ENCODE measurements at regions not wholly inside any gene's neighbourhood (a gene's known extent, or its start where the extent isn't known, plus 50 kb on each side); places are given as distances from the start of the nearest gene placed in this dataset.
"Not testable (repeated sequence)": the region's sequence is repeated elsewhere in the genome, so short reads cannot be mapped to it uniquely, and the experiment has no call there.

DNA sequence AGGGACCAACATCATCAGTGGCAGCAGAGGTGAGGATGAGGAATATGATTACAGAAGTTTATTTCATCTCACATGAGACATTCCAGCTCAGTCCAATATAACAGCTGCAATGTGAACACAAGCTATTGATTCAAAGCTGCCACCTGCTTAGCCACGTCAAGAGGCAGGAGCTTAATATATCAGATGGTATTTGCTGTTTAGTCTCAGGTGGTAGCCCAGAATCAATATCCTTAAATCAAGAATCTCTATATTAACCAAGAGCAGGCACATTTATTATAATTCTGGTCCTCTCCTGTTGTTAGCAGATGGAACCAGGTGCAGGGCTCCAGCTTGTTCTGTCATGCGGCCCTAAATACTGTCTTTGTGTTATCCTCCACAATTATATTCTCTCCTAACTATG lies 431.6 kb downstream of the ICE1 start:
- no peak for DNase-seq (ENCODE audit: low spot score)
- Mint-ChIP-seq H3K27ac (ENCODE audit: unreplicated experiment) (no peak overlapping the region), H3K36me3 (ENCODE audit: low read depth) (no peaks in the 10 kb centered on the region), H3K4me3 (ENCODE audit: unreplicated experiment) (no peak overlapping the region), H3K9me3 (ENCODE audit: low read depth) (peaks cover 20% of the 10 kb centered on the region), H3K27me3 (ENCODE audit: low read depth) (peaks cover 2% of the 10 kb centered on the region), H3K4me1 (ENCODE audit: low read depth) (no peaks in the 10 kb centered on the region)
- TF ChIP-seq, protein P1, sequence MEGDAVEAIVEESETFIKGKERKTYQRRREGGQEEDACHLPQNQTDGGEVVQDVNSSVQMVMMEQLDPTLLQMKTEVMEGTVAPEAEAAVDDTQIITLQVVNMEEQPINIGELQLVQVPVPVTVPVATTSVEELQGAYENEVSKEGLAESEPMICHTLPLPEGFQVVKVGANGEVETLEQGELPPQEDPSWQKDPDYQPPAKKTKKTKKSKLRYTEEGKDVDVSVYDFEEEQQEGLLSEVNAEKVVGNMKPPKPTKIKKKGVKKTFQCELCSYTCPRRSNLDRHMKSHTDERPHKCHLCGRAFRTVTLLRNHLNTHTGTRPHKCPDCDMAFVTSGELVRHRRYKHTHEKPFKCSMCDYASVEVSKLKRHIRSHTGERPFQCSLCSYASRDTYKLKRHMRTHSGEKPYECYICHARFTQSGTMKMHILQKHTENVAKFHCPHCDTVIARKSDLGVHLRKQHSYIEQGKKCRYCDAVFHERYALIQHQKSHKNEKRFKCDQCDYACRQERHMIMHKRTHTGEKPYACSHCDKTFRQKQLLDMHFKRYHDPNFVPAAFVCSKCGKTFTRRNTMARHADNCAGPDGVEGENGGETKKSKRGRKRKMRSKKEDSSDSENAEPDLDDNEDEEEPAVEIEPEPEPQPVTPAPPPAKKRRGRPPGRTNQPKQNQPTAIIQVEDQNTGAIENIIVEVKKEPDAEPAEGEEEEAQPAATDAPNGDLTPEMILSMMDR (IDR thresholded peaks at IDR 0.05), result no peak

DNA sequence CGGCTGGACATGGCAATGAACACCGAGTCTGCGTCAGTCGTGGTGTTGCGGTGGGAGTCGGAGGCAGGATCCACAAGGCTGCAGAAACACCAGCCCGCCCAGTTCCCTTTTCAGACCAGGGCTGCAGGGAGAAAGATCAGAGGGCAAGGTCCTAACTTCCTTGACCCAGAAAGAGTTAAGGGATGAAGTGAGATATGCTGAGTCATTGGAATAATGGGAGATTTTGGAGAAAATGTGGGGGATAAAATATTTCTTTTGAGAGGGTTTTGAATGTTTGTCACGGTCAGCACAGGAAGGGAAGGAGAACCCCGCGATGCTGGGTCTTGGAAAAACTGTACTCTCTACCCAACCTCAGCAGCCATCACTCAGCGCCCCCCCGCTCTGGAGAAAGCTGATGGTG lies 416.0 kb downstream of the ICE1 start:
- TF ChIP-seq, protein P1 (IDR thresholded peaks at IDR 0.05), result no peak
- no peaks in the 10 kb centered on the region for H3K36me3 Mint-ChIP-seq (ENCODE audit: low read depth)
- no peak for DNase-seq (ENCODE audit: low spot score)
- H3K9me3 Mint-ChIP-seq (ENCODE audit: low read depth), result peaks cover 3% of the 10 kb centered on the region
- no peaks in the 10 kb centered on the region for H3K4me1 Mint-ChIP-seq (ENCODE audit: low read depth)
- H3K27me3 Mint-ChIP-seq (ENCODE audit: low read depth), result no peaks in the 10 kb centered on the region
- H3K4me3 Mint-ChIP-seq (ENCODE audit: unreplicated experiment), result no peak overlapping the region
- no peak overlapping the region for H3K27ac Mint-ChIP-seq (ENCODE audit: unreplicated experiment)

DNA sequence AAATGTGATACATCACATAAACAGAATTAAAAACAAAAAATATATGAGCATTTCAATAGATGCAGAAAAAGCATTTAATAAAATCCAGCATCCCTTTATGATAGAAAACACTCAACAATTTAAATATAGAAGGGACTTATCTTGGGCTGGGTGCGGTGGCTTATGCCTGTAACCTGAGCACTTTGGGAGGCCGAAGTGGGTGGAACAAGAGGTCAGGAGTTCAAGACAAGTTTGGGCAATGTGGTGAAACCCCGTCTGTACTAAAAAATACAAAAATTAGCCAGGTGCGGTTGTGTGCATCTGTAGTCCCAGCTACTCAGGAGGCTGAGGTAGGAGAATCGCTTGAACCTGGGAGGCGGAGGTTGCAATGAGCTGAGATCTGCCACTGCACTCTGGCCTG lies 409.1 kb downstream of the ICE1 start:
- H3K27ac Mint-ChIP-seq (ENCODE audit: unreplicated experiment); H3K36me3 Mint-ChIP-seq (ENCODE audit: low read depth); DNase-seq (ENCODE audit: low spot score); H3K9me3 Mint-ChIP-seq (ENCODE audit: low read depth); H3K4me1 Mint-ChIP-seq (ENCODE audit: low read depth); H3K27me3 Mint-ChIP-seq (ENCODE audit: low read depth); H3K4me3 Mint-ChIP-seq (ENCODE audit: unreplicated experiment): not testable (repeated sequence)

DNA sequence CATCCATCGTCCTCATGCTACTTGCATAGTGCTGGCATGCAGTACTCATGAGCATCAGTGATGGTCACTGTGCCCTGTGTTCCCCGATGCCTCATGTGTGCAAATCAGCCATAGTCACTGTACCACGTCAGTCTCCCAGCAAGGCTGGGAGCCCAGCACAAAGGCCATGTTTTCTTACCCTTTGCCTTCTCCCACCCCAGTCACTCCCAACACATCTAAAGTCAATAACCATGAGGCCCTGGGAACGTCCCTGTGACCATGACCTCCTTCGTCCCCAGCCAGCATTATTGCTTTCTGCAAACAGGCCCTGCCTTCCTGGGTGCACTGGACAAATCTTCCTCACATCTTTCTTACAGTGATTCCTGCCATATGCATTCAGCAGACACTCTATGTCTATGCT lies 406.1 kb downstream of the ICE1 start:
- TF ChIP-seq, protein P1 (IDR thresholded peaks at IDR 0.05), result no peak
- H3K27ac Mint-ChIP-seq (ENCODE audit: unreplicated experiment), result no peak overlapping the region
- no peaks in the 10 kb centered on the region for H3K4me1 Mint-ChIP-seq (ENCODE audit: low read depth)
- no peaks in the 10 kb centered on the region for H3K36me3 Mint-ChIP-seq (ENCODE audit: low read depth)
- H3K27me3 Mint-ChIP-seq (ENCODE audit: low read depth), result peaks cover 3% of the 10 kb centered on the region
- H3K4me3 Mint-ChIP-seq (ENCODE audit: unreplicated experiment), result no peak overlapping the region
- DNase-seq (ENCODE audit: low spot score), result no peak
- peaks cover 4% of the 10 kb centered on the region for H3K9me3 Mint-ChIP-seq (ENCODE audit: low read depth)

DNA sequence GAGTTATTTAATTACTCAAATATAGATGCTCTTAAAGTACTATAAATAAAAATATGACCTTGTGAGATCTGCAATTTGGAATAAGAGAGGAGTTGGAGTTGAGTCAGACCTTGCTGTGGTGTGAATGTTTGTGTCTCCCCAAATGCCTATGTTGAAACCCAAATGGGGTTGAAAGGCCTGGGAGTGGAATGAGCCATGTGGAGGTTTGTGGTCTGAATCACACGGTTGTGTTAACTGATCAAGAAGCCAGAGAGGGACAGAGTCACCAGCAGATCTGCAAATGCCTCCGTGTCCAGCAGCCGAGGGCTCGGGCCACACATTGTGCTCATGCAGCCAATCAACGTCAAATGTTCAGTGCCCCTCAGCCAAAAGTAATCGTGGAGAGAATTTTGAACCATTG lies 404.4 kb downstream of the ICE1 start:
- H3K27ac Mint-ChIP-seq (ENCODE audit: unreplicated experiment), result no peak overlapping the region
- TF ChIP-seq, protein P1 (IDR thresholded peaks at IDR 0.05), result no peak
- no peaks in the 10 kb centered on the region for H3K4me1 Mint-ChIP-seq (ENCODE audit: low read depth)
- peaks cover 3% of the 10 kb centered on the region for H3K27me3 Mint-ChIP-seq (ENCODE audit: low read depth)
- H3K4me3 Mint-ChIP-seq (ENCODE audit: unreplicated experiment), result no peak overlapping the region
- no peaks in the 10 kb centered on the region for H3K36me3 Mint-ChIP-seq (ENCODE audit: low read depth)
- no peak for DNase-seq (ENCODE audit: low spot score)
- peaks cover 4% of the 10 kb centered on the region for H3K9me3 Mint-ChIP-seq (ENCODE audit: low read depth)

DNA sequence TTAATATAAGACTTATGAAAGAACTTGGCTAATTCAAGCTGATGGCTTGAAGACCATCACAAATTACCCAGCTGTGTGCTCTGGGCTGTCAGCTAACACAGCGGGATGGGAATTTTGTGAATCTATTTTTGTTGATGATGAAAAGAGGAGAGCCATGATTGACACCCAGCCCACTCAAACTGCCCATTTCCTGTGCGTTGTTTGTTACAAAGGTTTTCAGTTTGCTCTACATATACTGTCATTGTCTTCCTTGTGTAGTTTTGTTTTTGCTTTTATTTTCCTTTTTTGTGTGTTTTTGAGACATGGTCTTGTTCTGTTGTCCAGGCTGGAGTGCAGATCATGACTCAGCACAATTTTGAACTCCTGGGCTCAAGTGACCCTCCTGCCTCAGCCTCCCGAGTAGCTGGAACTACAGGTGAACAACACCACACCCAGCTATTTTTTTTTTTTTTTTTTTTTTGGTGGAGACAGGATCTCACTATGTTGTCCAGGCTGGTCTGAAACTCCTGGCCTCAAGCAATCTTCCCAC lies 400.3 kb downstream of the ICE1 start:
- DNase-seq (ENCODE audit: low spot score), result no peak
- no peak overlapping the region for H3K27ac Mint-ChIP-seq (ENCODE audit: unreplicated experiment)
- H3K4me3 Mint-ChIP-seq (ENCODE audit: unreplicated experiment), result no peak overlapping the region
- H3K4me1 Mint-ChIP-seq (ENCODE audit: low read depth), result no peaks in the 10 kb centered on the region
- H3K9me3 Mint-ChIP-seq (ENCODE audit: low read depth), result peaks cover 4% of the 10 kb centered on the region
- H3K36me3 Mint-ChIP-seq (ENCODE audit: low read depth), result no peaks in the 10 kb centered on the region
- peaks cover 3% of the 10 kb centered on the region for H3K27me3 Mint-ChIP-seq (ENCODE audit: low read depth)
- TF ChIP-seq, protein P1 (IDR thresholded peaks at IDR 0.05), result no peak

Measured in chondrocyte (in vitro differentiated cells).